ENCODE measurements at regions not wholly inside any gene's neighbourhood (a gene's known extent, or its start where the extent isn't known, plus 50 kb on each side); places are given as distances from the start of the nearest gene placed in this dataset.

- Histone ChIP-seq H3K27ac (ENCODE audit: low read depth in 2 of 2, low read length in 1 of 2) (no peak overlapping the region), H3K4me1 (ENCODE audit: control insufficient read depth in 2 of 2, insufficient read depth in 2 of 2, low read length in 1 of 2) (no peaks in the 10 kb centered on the region), H3K27me3 (ENCODE audit: control insufficient read depth in 1 of 2, insufficient read depth in 2 of 2, low read length in 2 of 2) (no peaks in the 10 kb centered on the region), H3K4me3 (ENCODE audit: low read depth in 1 of 2, low read length in 2 of 2) (no peak overlapping the region), H3K36me3 (ENCODE audit: control insufficient read depth in 2 of 2, insufficient read depth in 2 of 2, low read length in 1 of 2) (no peaks in the 10 kb centered on the region), H3K9me3 (ENCODE audit: control insufficient read depth in 2 of 2, insufficient read depth in 1 of 2, low read depth in 1 of 2, low read length in 1 of 2) (no peaks in the 10 kb centered on the region)
- 84 to 85% methylated on average over 2 of the region's 2 CpGs for WGBS, 2 donors
Measured at GRCh38 chr3:89859757-89860156, 752.3 kb downstream of the EPHA3 start.

DNA sequence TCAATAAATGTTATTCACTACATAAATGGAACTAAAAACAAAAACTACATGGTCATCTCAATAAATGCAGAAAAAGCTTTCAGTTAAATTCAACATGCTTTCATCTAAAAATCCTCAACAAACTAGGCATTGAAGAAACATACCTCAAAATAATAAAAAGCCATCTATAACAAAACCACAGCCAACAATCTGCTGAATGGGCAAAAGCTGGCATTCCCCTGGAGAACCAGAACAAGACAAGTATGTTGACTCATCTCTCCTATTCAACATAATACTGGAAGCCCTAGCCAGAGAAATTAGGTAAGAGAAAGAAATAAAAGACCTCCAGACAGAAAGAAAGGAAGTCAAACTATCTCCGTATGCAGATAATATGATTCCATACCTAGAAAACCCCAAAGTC, 759.9 kb downstream of the EPHA3 start:
- no peaks in the 10 kb centered on the region for H3K4me1 ChIP-seq (ENCODE audit: control insufficient read depth in 2 of 2, insufficient read depth in 2 of 2, low read length in 1 of 2)
- H3K36me3 ChIP-seq (ENCODE audit: control insufficient read depth in 2 of 2, insufficient read depth in 2 of 2, low read length in 1 of 2), result no peaks in the 10 kb centered on the region
- 66 to 84% methylated on average over 1 of the region's 1 CpG for WGBS, 2 donors
- H3K27me3 ChIP-seq (ENCODE audit: control insufficient read depth in 1 of 2, insufficient read depth in 2 of 2, low read length in 2 of 2), result no peaks in the 10 kb centered on the region
- H3K27ac ChIP-seq (ENCODE audit: low read depth in 2 of 2, low read length in 1 of 2), result no peak overlapping the region
- H3K9me3 ChIP-seq (ENCODE audit: control insufficient read depth in 2 of 2, insufficient read depth in 1 of 2, low read depth in 1 of 2, low read length in 1 of 2), result no peaks in the 10 kb centered on the region
- no peak overlapping the region for H3K4me3 ChIP-seq (ENCODE audit: low read depth in 1 of 2, low read length in 2 of 2)

- Histone ChIP-seq H3K4me3 (ENCODE audit: low read depth in 1 of 2, low read length in 2 of 2) (no peak overlapping the region), H3K9me3 (ENCODE audit: control insufficient read depth in 2 of 2, insufficient read depth in 1 of 2, low read depth in 1 of 2, low read length in 1 of 2) (no peaks in the 10 kb centered on the region), H3K27me3 (ENCODE audit: control insufficient read depth in 1 of 2, insufficient read depth in 2 of 2, low read length in 2 of 2) (no peaks in the 10 kb centered on the region), H3K4me1 (ENCODE audit: control insufficient read depth in 2 of 2, insufficient read depth in 2 of 2, low read length in 1 of 2) (no peaks in the 10 kb centered on the region), H3K36me3 (ENCODE audit: control insufficient read depth in 2 of 2, insufficient read depth in 2 of 2, low read length in 1 of 2) (no peaks in the 10 kb centered on the region), H3K27ac (ENCODE audit: low read depth in 2 of 2, low read length in 1 of 2) (no peak overlapping the region)
- WGBS, 2 donors, result 94 to 95% methylated on average over 3 of the region's 3 CpGs
Measured at GRCh38 chr3:89876116-89876515, 768.7 kb downstream of the EPHA3 start.

GRCh38 chr3:89877230-89877629, 769.8 kb downstream of the EPHA3 start:
- H3K4me1 ChIP-seq (ENCODE audit: control insufficient read depth in 2 of 2, insufficient read depth in 2 of 2, low read length in 1 of 2), result no peaks in the 10 kb centered on the region
- 70 to 73% methylated on average over 2 of the region's 2 CpGs for WGBS, 2 donors
- H3K27ac ChIP-seq (ENCODE audit: low read depth in 2 of 2, low read length in 1 of 2), result no peak overlapping the region

DNA sequence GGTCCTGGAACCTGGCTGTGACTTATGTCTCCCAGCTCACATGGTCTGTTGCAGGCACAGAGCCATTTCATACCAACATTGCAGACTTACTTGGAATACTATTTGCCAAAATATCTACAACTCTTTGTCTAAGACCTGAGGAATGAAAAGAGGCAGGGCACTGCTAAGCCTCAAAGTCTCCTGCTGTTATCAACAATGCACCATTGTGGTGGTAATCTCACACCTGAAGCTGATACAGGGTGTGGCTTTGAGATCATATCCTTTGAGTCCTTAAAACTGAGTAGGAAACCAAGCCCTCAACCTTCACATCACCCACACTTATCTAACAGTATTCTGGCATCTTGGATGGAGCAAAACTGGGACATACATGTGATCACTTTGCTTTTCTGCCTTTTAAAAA, 782.0 kb downstream of the EPHA3 start:
- no peaks in the 10 kb centered on the region for H3K27me3 ChIP-seq (ENCODE audit: control insufficient read depth in 1 of 2, insufficient read depth in 2 of 2, low read length in 2 of 2)
- no peak overlapping the region for H3K27ac ChIP-seq (ENCODE audit: low read depth in 2 of 2, low read length in 1 of 2)
- peaks cover 5 to 9% of the 10 kb centered on the region in 2 donors for H3K9me3 ChIP-seq (ENCODE audit: control insufficient read depth in 2 of 2, insufficient read depth in 1 of 2, low read depth in 1 of 2, low read length in 1 of 2)
- H3K36me3 ChIP-seq (ENCODE audit: control insufficient read depth in 2 of 2, insufficient read depth in 2 of 2, low read length in 1 of 2), result no peaks in the 10 kb centered on the region
- H3K4me3 ChIP-seq (ENCODE audit: low read depth in 1 of 2, low read length in 2 of 2), result no peak overlapping the region
- H3K4me1 ChIP-seq (ENCODE audit: control insufficient read depth in 2 of 2, insufficient read depth in 2 of 2, low read length in 1 of 2), result no peaks in the 10 kb centered on the region

More at GRCh38 chr3:89877230-89877629, 769.8 kb downstream of the EPHA3 start:
- Histone ChIP-seq H3K9me3 (ENCODE audit: control insufficient read depth in 2 of 2, insufficient read depth in 1 of 2, low read depth in 1 of 2, low read length in 1 of 2) (no peaks in the 10 kb centered on the region), H3K36me3 (ENCODE audit: control insufficient read depth in 2 of 2, insufficient read depth in 2 of 2, low read length in 1 of 2) (no peaks in the 10 kb centered on the region), H3K27me3 (ENCODE audit: control insufficient read depth in 1 of 2, insufficient read depth in 2 of 2, low read length in 2 of 2) (no peaks in the 10 kb centered on the region), H3K4me3 (ENCODE audit: low read depth in 1 of 2, low read length in 2 of 2) (no peak overlapping the region)

DNA sequence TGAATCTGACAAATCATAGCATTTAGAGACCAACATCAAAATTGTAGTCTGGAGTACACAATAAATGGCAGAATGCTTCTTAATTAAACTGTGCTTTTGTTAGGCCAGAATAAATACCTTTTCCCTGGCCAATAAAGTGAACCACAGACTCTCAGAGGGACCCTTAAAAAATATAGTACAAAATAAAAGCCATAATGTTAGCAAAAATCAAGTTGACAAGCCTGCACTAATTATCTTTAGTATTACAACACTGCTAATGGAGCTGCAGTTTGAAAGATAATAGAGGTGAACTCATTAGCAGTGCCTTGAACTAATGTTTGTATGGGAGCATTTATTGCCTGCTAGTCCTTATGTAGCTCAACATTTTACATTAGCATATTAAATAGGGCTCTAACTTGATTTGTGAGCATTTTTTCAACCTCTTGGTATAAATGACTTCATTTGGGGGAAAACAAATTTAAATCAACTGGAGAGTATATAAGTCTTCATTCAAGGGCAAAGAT, 801.3 kb downstream of the EPHA3 start:
- H3K9me3 ChIP-seq (ENCODE audit: control insufficient read depth in 2 of 2, insufficient read depth in 1 of 2, low read depth in 1 of 2, low read length in 1 of 2), result peaks cover 0 to 4% of the 10 kb centered on the region in 2 donors
- no peaks in the 10 kb centered on the region for H3K36me3 ChIP-seq (ENCODE audit: control insufficient read depth in 2 of 2, insufficient read depth in 2 of 2, low read length in 1 of 2)
- no peak overlapping the region for H3K27ac ChIP-seq (ENCODE audit: low read depth in 2 of 2, low read length in 1 of 2)
- no peaks in the 10 kb centered on the region for H3K4me1 ChIP-seq (ENCODE audit: control insufficient read depth in 2 of 2, insufficient read depth in 2 of 2, low read length in 1 of 2)
- no peak overlapping the region for H3K4me3 ChIP-seq (ENCODE audit: low read depth in 1 of 2, low read length in 2 of 2)
- H3K27me3 ChIP-seq (ENCODE audit: control insufficient read depth in 1 of 2, insufficient read depth in 2 of 2, low read length in 2 of 2), result no peaks in the 10 kb centered on the region

DNA sequence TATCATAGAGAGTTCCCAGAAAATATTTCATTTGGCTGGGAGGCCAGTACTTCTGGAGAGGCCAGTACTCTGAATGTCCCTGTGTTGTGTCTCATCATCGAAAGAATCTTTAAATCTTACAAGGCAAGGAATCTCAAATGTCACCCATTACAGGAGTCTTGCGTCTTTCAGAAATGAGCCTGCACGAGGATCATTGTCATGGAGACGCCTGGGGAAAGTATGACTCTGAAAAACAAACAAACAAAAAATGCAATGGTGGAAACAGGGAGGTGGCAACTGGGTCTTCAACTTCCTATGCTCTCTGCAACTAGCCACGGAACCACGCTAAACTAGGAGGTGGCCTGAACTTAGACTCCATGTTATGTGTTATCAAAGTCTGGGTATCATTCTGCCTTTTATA, 804.6 kb downstream of the EPHA3 start:
- Histone ChIP-seq H3K9me3 (ENCODE audit: control insufficient read depth in 2 of 2, insufficient read depth in 1 of 2, low read depth in 1 of 2, low read length in 1 of 2) (peaks cover 0 to 6% of the 10 kb centered on the region in 2 donors), H3K4me1 (ENCODE audit: control insufficient read depth in 2 of 2, insufficient read depth in 2 of 2, low read length in 1 of 2) (no peaks in the 10 kb centered on the region), H3K36me3 (ENCODE audit: control insufficient read depth in 2 of 2, insufficient read depth in 2 of 2, low read length in 1 of 2) (no peaks in the 10 kb centered on the region), H3K27me3 (ENCODE audit: control insufficient read depth in 1 of 2, insufficient read depth in 2 of 2, low read length in 2 of 2) (no peaks in the 10 kb centered on the region), H3K27ac (ENCODE audit: low read depth in 2 of 2, low read length in 1 of 2) (no peak overlapping the region), H3K4me3 (ENCODE audit: low read depth in 1 of 2, low read length in 2 of 2) (no peak overlapping the region)
- WGBS, 2 donors, result 76 to 84% methylated on average over 6 of the region's 6 CpGs

DNA sequence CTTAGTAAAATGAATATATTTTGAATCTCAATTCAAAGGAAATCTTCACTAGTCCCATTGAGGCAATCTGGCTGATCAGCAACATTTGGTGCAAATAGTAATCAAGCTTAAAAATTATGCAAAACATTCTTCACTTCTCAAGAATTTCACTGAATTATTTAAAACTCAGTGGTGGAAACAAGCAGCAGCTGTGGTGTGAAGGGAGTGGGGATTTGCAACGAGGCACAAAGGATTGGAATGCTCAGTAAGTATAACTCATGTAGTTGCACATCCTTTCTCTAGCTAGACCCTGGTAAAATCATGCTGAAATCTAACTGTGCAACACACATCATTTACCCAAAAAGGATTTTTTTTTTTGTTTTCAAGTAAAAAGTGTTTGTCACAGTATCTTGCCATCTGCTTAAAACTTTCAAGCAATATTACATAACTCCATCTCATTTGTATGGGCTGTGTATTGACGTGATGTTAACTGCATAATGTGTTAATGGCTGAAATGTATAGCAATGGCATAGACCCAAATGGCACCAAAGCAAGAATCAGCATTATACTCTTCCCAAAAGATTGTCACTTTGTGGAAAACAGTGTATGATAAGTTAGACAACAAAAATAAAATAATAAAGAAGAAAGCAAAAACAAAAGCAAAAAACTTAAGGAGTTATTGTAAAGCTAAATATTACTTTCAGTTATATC, 816.6 kb downstream of the EPHA3 start:
- Histone ChIP-seq H3K9me3 (ENCODE audit: control insufficient read depth in 2 of 2, insufficient read depth in 1 of 2, low read depth in 1 of 2, low read length in 1 of 2) (peaks cover 0 to 2% of the 10 kb centered on the region in 2 donors), H3K4me1 (ENCODE audit: control insufficient read depth in 2 of 2, insufficient read depth in 2 of 2, low read length in 1 of 2) (no peaks in the 10 kb centered on the region), H3K4me3 (ENCODE audit: low read depth in 1 of 2, low read length in 2 of 2) (no peak overlapping the region), H3K27ac (ENCODE audit: low read depth in 2 of 2, low read length in 1 of 2) (no peak overlapping the region), H3K36me3 (ENCODE audit: control insufficient read depth in 2 of 2, insufficient read depth in 2 of 2, low read length in 1 of 2) (no peaks in the 10 kb centered on the region), H3K27me3 (ENCODE audit: control insufficient read depth in 1 of 2, insufficient read depth in 2 of 2, low read length in 2 of 2) (no peaks in the 10 kb centered on the region)
- WGBS, 2 donors, result 44 to 51% methylated on average over 2 of the region's 2 CpGs

- Histone ChIP-seq H3K4me3 (ENCODE audit: low read depth in 1 of 2, low read length in 2 of 2) (no peak overlapping the region), H3K27me3 (ENCODE audit: control insufficient read depth in 1 of 2, insufficient read depth in 2 of 2, low read length in 2 of 2) (no peaks in the 10 kb centered on the region), H3K4me1 (ENCODE audit: control insufficient read depth in 2 of 2, insufficient read depth in 2 of 2, low read length in 1 of 2) (no peaks in the 10 kb centered on the region), H3K9me3 (ENCODE audit: control insufficient read depth in 2 of 2, insufficient read depth in 1 of 2, low read depth in 1 of 2, low read length in 1 of 2) (peaks cover 0 to 2% of the 10 kb centered on the region in 2 donors), H3K27ac (ENCODE audit: low read depth in 2 of 2, low read length in 1 of 2) (no peak overlapping the region), H3K36me3 (ENCODE audit: control insufficient read depth in 2 of 2, insufficient read depth in 2 of 2, low read length in 1 of 2) (no peaks in the 10 kb centered on the region)
- 66 to 67% methylated on average over 3 of the region's 3 CpGs for WGBS, 2 donors
Measured at GRCh38 chr3:89925976-89926375, 818.6 kb downstream of the EPHA3 start.

DNA sequence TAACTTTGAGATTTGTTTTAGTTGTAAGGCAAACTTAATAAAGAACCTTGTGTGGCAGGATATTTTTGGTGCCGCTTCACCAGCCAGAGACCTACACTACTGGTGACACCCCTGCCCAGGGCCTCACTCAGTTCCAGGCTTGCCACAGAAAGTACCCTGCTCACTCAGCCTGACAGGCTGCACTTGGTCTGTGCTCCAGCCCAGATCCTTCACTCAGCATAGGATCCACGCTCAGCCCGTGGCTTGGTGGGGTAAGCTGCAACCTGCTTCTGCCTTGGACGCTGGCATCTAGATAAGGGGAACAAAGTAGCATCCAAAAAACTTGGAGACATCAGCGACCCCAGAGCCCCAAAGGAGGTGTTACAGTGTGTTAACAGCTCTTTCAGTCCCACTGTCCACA, 825.5 kb downstream of the EPHA3 start:
- no peak overlapping the region for H3K27ac ChIP-seq (ENCODE audit: low read depth in 2 of 2, low read length in 1 of 2)
- no peaks in the 10 kb centered on the region for H3K4me1 ChIP-seq (ENCODE audit: control insufficient read depth in 2 of 2, insufficient read depth in 2 of 2, low read length in 1 of 2)
- no peaks in the 10 kb centered on the region for H3K27me3 ChIP-seq (ENCODE audit: control insufficient read depth in 1 of 2, insufficient read depth in 2 of 2, low read length in 2 of 2)
- H3K36me3 ChIP-seq (ENCODE audit: control insufficient read depth in 2 of 2, insufficient read depth in 2 of 2, low read length in 1 of 2), result no peaks in the 10 kb centered on the region
- WGBS, 2 donors, result 80% methylated on average over 5 of the region's 5 CpGs
- H3K4me3 ChIP-seq (ENCODE audit: low read depth in 1 of 2, low read length in 2 of 2), result no peak overlapping the region
- H3K9me3 ChIP-seq (ENCODE audit: control insufficient read depth in 2 of 2, insufficient read depth in 1 of 2, low read depth in 1 of 2, low read length in 1 of 2), result peaks cover 0 to 1% of the 10 kb centered on the region in 2 donors

Measured in esophagus (tissue), 2 donors.